ENCODE measurements at regions not wholly inside any gene's neighbourhood (a gene's known extent, or its start where the extent isn't known, plus 50 kb on each side); places are given as distances from the start of the nearest gene placed in this dataset.

DNA sequence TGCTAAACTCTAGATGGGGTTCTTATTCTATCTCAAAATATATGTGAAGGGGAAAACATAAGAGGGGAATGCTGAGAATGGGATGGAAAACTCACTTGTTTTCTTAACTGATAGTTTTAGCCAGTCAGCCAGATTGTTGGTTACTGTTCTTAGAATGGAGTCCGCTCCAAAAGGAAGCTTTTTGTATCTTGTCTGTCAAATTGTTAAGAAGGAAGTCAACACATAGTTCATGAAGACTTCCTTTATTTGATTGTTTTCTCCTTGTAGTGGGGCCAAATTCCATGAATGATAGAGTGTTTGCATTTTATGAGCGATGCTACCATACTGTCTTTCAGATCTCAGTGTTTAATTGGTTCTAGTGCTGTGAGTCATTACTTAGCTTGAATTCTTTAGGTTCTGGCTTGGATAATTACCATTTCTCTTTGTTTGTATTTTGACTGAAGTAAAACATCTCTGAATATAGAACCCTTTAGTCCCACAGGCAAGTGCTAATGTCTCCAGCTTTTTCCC is 98.3 kb upstream of the GOT2 start:
- 68 to 88% (median 79%) methylated on average over 2 of the region's 2 CpGs for WGBS, 5 donors

DNA sequence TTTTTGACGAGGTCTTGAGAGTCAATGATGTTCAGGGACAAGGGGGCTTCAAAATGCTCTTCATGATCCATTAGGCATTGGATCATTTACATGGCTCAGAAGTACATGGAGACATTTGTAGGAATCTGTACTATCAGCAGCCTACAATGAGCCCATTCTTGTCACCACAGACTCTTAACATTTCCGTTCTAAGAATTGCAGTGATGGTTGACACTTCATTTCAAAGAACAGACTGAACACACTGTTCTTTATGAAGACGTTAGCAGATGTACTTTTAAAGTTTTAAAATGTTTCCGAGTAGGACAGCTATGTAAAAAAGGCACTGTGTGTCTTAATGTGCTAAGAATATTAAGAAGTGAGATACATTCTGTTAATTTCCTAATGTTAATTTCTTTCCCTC is 97.3 kb upstream of the GOT2 start:
- intact Hi-C loops (cut with DNase I; ENCODE audit: low total_unique reads), result no loop called here
- 77 to 83% (median 82%) methylated on average over 4 of the region's 4 CpGs for WGBS, 5 donors
- no peak for TF ChIP-seq EP300 (IDR thresholded peaks at IDR 0.05)
- no peak for TF ChIP-seq POLR2A (IDR thresholded peaks at IDR 0.05)
- TF ChIP-seq, protein P1, sequence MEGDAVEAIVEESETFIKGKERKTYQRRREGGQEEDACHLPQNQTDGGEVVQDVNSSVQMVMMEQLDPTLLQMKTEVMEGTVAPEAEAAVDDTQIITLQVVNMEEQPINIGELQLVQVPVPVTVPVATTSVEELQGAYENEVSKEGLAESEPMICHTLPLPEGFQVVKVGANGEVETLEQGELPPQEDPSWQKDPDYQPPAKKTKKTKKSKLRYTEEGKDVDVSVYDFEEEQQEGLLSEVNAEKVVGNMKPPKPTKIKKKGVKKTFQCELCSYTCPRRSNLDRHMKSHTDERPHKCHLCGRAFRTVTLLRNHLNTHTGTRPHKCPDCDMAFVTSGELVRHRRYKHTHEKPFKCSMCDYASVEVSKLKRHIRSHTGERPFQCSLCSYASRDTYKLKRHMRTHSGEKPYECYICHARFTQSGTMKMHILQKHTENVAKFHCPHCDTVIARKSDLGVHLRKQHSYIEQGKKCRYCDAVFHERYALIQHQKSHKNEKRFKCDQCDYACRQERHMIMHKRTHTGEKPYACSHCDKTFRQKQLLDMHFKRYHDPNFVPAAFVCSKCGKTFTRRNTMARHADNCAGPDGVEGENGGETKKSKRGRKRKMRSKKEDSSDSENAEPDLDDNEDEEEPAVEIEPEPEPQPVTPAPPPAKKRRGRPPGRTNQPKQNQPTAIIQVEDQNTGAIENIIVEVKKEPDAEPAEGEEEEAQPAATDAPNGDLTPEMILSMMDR (IDR thresholded peaks at IDR 0.05), result no peak
- no peak for TF ChIP-seq POLR2AphosphoS5 (IDR thresholded peaks at IDR 0.05)
- Histone ChIP-seq H3K4me1 (no peaks in the 10 kb centered on the region), H3K27me3 (no peaks in the 10 kb centered on the region), H3K36me3 (no peaks in the 10 kb centered on the region), H3K9me3 (no peaks in the 10 kb centered on the region), H3K27ac (no peak overlapping the region), H3K4me3 (no peak overlapping the region)
- no peak for DNase-seq

More for the DNA sequence above, 98.3 kb upstream of the GOT2 start:
- DNase-seq, result no peak
- Histone ChIP-seq H3K4me1 (no peaks in the 10 kb centered on the region), H3K27ac (no peak overlapping the region), H3K4me3 (no peak overlapping the region), H3K27me3 (no peaks in the 10 kb centered on the region), H3K9me3 (no peaks in the 10 kb centered on the region), H3K36me3 (no peaks in the 10 kb centered on the region)
- TF ChIP-seq POLR2A (IDR thresholded peaks at IDR 0.05) (no peak), POLR2AphosphoS5 (IDR thresholded peaks at IDR 0.05) (no peak), EP300 (IDR thresholded peaks at IDR 0.05) (no peak)
- TF ChIP-seq, protein P1 (IDR thresholded peaks at IDR 0.05), result no peak
- intact Hi-C loops (cut with DNase I; ENCODE audit: low total_unique reads), result no loop called here

- no peak for DNase-seq
- no peaks in the 10 kb centered on the region for H3K36me3 ChIP-seq
- H3K27ac ChIP-seq, result no peak overlapping the region
- intact Hi-C loops (cut with DNase I; ENCODE audit: low total_unique reads), result no loop called here
- no peak for TF ChIP-seq POLR2A (IDR thresholded peaks at IDR 0.05)
- TF ChIP-seq EP300 (IDR thresholded peaks at IDR 0.05), result no peak
- no peak for TF ChIP-seq POLR2AphosphoS5 (IDR thresholded peaks at IDR 0.05)
- TF ChIP-seq, protein P1 (IDR thresholded peaks at IDR 0.05), result no peak
- no peak overlapping the region for H3K4me3 ChIP-seq
- H3K4me1 ChIP-seq, result no peaks in the 10 kb centered on the region
- H3K27me3 ChIP-seq, result no peaks in the 10 kb centered on the region
- 62 to 83% (median 73%) methylated on average over 8 of the region's 8 CpGs for WGBS, 5 donors
- no peaks in the 10 kb centered on the region for H3K9me3 ChIP-seq
These were observed 94.9 kb upstream of the GOT2 start for GRCh38 chr16:58828901-58829545.

- no peak for TF ChIP-seq EP300 (IDR thresholded peaks at IDR 0.05)
- TF ChIP-seq, protein P1 (IDR thresholded peaks at IDR 0.05), result no peak
- TF ChIP-seq POLR2AphosphoS5 (IDR thresholded peaks at IDR 0.05), result no peak
- no peak for TF ChIP-seq POLR2A (IDR thresholded peaks at IDR 0.05)
- Histone ChIP-seq H3K4me1 (no peaks in the 10 kb centered on the region), H3K36me3 (no peaks in the 10 kb centered on the region), H3K9me3 (peaks cover 0 to 4% (median 0%) of the 10 kb centered on the region in 4 donors), H3K27me3 (no peaks in the 10 kb centered on the region), H3K4me3 (no peak overlapping the region), H3K27ac (no peak overlapping the region)
- intact Hi-C loops (cut with DNase I; ENCODE audit: low total_unique reads), result no loop called here
- DNase-seq, result no peak
These were observed 90.1 kb upstream of the GOT2 start for GRCh38 chr16:58824201-58824600.

Data from stomach (tissue), 8 donors.